SH-SY5Y (cell line): ENCODE measurements at regions not wholly inside any gene's neighbourhood (a gene's known extent, or its start where the extent isn't known, plus 50 kb on each side); places are given as distances from the start of the nearest gene placed in this dataset.

Experiments used
- GATA2 ChIP-seq: IDR thresholded peaks from 2 replicates; pipeline ENCODE4 v1.6.1; 2011; ENCODE audit warnings: mild to moderate bottlenecking, low read depth, low read length
- GATA3 ChIP-seq: IDR thresholded peaks from 2 replicates; pipeline ENCODE4 v1.6.1; 2011; ENCODE audit warnings: low read depth, mild to moderate bottlenecking, low read length, moderate library complexity

DNA sequence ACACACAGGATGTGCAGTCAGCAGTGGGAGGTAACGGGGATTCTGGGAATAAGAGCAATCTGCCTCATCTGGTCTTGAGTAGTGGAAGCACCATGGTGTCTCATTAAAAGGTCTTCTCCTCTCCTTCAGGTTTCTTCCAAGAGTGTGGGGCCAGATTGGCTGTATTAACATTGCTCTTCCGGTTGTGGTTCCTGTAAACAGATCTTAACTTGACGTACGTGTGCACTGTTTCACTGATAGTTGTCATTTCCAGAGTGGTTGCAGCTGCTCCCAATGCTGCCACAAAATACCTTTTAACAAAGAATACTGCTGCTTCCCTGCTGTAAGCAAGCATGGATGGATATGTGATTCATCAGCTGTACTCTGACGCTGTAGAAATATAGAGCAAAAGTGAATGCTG lies 1443.4 kb upstream of the TENM3 start:
- TF ChIP-seq GATA2 (no peak), GATA3 (no peak)
